Dedifferentiated amniotic fluid mesenchymal stem cell (primary cell): ENCODE measurements at regions not wholly inside any gene's neighbourhood (a gene's known extent, or its start where the extent isn't known, plus 50 kb on each side); places are given as distances from the start of the nearest gene placed in this dataset.
"Not testable (repeated sequence)": the region's sequence is repeated elsewhere in the genome, so short reads cannot be mapped to it uniquely, and the experiment has no call there.

Source experiments
- DNase-seq: peaks from one replicate; pipeline ENCODE4 v3.0.0-alpha.2; 2016; ENCODE audit errors: extremely low spot score

DNA sequence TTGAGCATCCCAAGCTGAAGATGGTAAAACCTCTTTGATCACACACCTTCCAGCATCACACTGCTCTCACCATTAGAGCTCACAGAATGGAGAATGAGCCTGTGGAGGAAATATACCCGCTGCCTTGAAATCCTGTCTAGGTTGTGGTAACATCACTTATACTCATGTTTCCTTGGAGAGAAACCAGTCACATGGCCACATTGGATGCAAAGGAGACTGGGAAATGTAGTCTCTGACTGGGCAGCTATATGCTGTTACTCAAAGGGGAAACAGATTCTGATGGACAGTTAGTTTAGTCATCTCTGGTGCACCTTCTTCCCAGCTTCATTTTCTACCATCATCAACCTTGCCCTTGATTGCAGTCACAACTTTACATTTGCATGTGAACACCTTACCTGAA is 286.3 kb downstream of the ANKRD50 start:
- DNase-seq, result no peak

DNA sequence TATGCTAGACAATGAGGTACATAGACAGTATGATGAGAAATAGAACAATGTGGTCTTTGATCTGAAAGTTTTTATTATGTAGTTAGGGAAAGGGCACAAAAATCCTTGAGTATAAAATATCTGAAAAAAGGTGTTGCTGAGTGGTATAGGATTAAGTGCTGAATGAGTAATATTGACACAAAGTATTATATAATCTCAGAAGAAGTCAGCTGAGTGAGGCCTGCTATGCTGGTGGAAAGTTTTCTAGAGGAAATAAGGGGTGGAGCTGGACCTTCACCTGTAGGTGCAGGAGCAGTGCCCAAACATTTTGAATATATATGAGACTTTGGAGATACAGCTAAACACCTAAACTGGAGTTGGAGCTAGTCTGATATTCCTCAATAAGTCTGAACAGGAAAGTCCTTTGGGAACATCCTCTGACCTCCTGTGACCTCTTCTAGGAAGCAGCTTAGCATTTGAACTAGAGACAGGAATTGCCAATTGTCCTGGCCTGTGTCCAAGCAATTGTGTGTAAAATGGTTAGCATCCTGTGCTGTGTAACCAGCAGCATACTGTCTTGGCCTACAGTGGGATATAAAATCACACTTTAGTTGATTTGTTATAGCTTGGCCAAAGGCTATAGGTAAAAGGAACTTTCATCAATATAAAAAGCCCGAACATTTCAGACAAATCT is 285.3 kb downstream of the ANKRD50 start:
- no peak for DNase-seq

DNA sequence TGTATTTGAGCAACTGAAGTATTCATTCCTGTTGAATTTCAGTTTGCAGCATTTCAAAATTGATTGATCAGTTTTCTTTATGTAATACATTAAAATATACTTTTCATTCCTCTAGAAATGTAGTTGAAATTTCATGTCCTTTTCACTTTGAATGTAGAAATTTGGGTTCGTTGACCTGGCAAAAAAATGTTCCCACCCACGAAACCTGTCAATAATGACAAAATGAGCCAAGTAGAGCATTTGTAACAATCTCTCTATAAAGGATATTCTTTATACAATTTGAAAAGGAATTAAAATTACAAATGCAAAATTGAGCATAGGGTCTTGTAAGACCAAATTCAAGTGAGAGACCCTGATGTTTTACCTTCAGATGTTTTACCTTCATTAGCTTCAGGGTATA is 283.9 kb downstream of the ANKRD50 start:
- no peak for DNase-seq

DNA sequence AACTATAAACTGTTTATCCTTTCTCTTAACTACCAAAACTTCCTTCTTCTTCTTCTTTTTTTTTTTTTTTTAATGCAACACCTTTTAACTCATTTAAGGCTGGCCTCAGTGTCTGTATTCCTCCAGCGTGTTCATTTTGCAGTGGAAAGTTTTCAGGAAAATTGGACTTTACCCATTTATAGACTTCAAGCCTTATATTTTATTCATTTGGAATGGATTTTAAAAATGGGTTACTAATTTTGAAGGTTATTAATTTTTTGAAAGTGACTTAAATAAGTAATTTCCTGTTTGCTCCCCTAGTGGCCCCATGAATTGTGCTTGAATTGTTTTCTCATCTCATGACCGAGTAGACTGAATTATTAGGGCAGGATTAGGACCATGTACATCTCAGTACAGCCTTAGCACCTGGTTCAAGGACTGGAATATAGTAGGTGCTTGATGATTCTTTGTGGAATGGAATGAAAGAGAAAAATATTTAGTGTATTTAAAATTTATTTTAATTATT is 282.7 kb downstream of the ANKRD50 start:
- DNase-seq, result no peak

DNA sequence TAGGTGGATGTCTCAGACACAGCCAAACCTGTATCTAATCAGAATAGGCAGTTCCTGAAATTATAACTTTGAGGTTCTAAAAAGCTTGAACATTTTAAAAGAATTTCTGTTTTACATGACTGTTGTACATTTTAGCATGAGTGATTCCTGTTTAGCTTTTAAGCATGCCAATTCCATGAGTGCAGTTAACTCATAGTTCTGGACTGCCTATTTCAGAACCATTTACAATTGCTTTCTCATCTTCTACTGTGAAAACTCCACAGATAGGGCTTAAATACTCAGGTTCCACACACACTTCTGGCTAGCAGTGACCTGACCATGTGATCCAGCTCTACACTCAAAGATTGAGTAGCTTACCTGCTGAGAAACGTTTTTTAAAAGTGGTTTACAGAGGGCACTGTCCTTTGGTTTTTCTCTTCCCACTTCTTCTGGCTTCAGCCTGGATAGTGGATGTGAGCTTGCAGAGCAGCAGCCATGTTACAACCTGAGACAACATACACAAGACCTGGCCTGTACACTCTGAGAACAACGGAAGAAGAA is 280.8 kb downstream of the ANKRD50 start:
- DNase-seq, result no peak

DNA sequence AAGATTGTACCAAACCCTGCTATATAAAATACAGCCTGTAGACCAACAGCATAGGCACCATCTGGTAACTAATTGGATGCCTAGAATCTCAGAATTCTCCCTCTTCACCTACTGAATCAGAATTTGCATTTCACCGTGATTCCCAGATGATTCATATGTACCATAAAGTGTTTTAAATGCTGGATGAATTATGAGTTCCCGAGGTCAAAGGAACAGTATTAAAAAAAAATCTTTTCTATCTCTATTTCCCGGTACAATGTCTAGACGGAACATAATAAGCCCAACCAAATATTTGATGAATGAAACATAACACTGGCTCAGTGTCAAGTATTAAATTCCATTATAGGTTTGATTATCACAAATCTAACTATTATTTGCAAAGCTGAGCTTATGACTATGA is 280.0 kb downstream of the ANKRD50 start:
- no peak for DNase-seq

DNA sequence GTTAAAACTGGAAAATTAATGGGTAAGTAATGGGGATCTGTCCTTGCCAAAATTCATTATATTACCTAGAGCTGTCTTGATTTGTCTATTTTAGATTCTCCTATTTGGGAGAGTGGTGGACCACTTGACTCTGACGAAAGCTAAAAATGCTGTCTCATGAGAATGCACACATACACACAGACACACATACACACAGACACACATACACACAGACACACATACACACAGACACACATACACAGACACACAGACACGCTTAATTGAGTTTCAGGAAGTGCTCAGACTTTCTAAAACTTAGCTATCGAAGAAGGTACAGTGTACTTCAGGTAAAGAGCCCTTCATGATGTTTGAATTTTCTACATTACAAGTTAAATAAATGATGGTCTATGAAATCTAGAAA is 279.5 kb downstream of the ANKRD50 start:
- no peak for DNase-seq

DNA sequence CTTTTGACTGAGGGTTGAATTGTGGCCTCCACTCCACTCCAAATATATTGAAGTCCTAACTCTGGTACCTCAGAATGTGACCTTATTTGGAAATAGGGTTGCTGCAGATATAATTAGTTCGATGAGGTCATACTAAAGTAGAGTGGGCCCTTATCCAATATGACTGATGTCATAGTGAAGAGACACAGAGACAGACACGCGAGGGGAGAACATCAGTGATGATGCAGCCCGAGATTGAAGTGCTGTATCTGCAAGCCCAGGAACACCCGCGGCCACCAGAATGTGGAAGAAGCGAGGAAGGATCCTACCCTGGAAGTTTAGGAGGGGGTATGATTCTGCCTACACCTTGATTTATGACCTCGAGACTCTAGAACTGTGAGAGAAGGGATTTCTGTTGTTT is 279.0 kb downstream of the ANKRD50 start:
- no peak for DNase-seq

DNA sequence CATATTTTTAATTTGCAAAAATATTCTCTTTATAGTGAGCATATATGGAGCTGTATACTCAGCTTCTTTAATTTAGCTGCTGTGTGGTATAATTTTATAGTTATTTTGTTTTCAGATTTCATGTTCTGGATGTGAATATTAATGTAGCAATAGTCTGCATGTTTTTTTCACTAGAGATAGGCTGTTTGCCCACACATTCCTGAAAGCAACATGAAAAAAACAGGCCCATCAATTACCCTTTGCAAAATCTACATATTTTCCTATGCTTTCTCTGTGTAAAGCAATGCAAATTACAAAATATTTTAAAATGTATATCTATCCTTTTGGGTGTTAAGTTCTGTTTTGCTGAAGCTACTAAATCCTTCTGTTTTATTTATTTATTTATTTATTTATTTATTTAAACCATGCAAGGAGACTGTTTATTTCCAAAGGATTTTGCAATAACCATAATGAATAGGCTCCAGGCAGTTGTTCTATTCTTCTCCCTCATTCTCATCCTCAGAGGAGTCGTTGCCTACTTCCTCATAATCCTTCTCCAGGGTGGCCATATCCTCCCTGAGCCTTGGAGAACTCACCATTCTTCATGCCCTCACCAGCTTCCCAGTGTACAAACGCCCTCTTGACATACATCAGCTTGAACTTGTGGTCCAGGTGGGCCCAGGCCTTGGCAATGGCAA is 277.1 kb downstream of the ANKRD50 start:
- DNase-seq, result no peak

DNA sequence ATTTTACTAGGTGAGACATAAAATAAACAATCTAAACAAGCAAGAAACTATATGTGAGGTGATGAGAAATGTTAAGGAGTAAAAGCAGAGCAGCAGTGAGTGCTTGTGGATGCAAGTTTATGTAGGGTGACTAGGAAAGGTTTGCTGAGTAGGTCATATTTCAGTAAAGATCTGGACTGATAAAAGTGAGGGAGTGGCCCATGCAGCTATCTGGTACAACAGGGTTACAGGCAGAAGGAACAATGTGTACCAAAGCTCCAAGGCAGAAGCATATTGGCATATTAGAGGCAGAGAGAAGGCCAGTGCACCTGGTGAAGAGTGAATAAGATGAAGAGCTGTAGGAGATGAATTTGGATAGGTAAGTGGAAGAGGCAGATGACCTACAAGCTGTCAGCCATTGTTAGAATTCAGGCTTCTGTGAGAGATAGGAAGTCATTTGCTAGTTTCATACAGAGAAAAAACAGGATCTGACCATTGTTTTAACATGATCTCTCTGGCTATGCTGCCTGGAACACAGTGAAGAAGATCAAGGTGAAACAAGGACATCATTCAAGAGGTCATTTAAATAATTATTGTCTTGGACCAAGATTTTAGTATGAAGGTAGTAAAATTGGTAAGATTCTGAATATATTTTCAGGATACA is 274.6 kb downstream of the ANKRD50 start:
- no peak for DNase-seq

DNA sequence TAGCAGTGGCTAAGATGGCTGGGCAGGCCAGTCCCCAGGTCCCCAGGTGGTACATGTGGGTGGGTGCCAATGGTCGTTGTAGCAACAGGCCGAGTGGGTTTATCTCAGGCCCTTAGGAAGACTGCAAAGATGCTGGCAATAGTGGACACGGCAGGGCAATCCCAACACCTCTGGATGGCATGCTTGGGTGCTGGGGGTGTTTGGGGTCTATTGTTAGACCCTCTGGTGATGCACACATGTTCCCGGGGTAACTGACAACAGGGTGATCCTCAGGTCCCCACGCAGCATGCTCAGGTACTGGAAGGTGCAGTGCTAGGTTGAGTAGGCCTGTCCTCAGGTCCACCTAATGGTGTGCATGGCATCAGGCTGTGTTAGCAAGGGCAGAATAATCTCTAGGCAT is 267.5 kb downstream of the ANKRD50 start:
- DNase-seq, result no peak

DNA sequence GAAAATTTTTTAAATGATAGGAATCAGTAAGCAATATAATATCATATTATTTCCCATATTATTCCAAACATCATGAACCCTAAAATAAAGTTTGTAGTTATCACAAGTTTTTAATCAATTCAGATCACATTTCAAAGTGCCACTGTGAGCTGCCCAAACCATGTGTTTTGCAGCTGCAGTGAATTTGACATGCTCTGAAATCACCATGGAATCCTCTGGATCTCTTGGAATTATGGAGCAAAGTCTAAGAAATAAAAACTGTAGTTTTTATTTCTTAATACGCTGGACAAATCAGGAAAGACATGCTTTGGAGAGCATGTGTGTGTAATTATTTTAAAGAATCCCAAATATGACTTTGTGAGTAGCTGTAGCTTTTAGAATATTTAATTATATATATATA is 262.7 kb downstream of the ANKRD50 start:
- DNase-seq, result no peak

DNA sequence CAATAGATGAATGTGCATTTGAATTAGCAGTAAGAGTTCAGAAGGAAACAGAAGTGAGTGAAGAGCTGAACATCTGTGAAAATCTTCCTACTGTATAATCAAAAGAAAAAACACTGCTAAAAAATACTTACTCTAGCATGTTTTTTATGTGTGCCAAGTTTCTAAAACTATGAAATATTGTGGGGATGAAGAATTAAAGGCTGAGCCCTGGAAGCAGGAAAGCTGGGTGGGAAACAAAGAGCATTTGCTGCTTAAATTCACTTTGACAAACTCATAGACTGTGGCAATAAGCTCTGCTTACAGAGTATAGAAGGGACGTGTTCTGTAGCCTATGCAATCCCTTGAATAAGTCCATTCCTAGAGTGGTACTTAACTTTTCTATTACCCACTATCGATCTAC is 261.7 kb downstream of the ANKRD50 start:
- no peak for DNase-seq

DNA sequence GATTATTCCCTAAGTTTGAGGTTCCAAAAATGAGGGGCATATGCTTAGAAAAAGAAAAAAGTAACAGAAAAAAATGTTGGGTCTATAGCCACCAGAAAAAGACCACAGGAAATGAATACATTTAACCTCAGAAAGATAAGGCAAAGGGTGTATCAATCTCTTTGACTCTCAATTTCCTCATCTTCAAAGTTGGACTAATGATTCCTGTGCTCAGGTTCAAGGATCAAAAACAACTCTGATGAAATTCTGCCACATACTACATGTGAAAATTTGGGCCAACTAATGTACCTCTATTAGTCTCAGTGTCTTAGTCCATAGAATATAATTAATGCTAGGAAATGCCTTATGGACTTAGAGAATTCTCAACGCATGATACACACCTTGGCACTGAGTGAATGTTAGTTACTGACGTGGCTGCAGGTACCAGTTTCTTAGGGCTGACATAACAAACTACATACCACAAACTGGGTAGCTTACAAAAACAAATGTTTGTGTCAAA is 257.7 kb downstream of the ANKRD50 start:
- DNase-seq, result no peak

DNA sequence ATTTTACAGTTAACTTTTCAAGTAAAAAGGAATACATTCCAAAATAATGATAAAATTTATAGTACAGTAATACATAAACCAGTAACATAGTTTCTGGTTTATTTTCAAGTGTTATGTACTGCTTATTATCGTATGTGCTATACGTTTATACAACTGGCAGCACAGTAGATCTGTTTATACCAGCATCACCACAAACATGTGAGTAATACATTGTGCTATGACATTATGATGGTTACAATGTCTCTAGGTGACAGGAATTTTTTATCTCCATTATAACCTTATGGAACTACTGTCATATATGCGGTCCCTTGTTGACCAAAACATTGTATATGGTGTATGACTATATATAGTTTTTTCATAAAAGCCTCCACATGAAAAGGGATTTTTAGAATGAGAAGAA is 256.9 kb downstream of the ANKRD50 start:
- DNase-seq, result no peak

DNA sequence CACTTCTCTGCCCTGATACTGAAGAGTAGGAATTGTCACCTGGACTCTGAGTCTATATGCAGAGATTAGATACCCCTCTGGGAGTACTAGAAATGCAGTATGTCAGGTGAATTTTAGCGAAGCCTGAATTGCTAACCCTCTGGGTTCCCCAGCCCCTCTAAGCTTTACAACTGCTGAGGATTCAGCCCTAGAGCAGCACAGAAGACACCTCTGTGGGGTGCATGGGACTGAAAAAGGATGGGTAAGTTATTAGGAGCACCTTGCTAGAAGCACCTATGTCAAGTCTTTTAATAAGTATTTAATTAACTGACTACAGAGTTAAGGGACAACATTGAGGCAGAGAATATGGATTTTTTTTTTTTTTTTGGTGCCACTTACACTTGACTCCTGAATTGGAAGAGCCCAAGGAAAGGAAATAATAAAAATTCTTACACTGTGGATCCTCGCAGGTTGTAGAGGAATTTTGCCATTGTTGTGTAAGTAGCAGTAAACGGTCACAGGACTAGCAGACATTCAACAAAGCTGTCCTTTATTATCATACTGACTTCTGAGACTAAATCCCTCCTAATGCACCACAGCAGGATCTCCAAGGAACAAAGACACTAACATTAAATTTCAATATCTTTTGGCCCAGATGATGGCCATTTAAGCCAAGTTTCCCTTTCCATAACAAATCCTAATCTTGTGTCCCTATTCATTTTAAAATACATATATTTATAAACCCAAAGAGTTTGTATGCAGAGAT is 253.2 kb downstream of the ANKRD50 start:
- DNase-seq, result no peak

DNA sequence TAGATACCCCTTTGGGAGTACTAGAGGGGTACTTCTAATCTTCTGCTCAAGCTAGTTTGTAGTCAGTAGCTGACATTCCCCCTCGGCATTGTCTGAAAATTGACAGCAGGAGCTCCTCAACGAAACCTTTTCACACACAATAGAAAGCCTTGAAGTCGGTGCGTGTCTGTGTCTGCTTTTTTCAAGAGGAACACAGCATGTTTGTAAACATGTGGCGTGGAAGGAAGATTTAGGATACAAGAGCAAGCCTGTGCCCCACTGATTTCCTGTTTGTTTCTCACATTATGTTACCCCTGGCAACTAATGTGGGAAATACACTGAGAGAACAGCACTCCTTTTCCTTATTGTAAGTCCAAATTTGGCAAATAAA is 252.6 kb downstream of the ANKRD50 start:
- DNase-seq, result no peak

DNA sequence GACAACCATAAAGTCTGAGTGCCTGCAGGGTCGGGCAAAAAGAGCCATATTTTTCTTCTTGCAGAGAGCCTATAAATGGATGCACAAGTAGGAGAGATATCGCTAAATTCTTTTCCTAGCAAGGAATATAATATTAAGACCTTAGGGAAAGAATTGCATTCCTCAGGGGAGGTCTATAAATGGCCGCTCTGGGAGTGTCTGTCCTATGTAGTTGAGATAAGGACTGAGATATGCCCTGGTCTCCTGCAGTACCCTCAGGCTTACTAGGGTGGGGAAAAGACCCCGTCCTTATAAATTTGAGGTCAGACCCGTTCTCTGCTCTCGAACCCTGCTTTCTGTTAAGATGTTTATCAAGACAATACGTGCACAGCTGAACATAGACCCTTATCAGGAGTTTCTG is 250.9 kb downstream of the ANKRD50 start:
- DNase-seq, result not testable (repeated sequence)

DNA sequence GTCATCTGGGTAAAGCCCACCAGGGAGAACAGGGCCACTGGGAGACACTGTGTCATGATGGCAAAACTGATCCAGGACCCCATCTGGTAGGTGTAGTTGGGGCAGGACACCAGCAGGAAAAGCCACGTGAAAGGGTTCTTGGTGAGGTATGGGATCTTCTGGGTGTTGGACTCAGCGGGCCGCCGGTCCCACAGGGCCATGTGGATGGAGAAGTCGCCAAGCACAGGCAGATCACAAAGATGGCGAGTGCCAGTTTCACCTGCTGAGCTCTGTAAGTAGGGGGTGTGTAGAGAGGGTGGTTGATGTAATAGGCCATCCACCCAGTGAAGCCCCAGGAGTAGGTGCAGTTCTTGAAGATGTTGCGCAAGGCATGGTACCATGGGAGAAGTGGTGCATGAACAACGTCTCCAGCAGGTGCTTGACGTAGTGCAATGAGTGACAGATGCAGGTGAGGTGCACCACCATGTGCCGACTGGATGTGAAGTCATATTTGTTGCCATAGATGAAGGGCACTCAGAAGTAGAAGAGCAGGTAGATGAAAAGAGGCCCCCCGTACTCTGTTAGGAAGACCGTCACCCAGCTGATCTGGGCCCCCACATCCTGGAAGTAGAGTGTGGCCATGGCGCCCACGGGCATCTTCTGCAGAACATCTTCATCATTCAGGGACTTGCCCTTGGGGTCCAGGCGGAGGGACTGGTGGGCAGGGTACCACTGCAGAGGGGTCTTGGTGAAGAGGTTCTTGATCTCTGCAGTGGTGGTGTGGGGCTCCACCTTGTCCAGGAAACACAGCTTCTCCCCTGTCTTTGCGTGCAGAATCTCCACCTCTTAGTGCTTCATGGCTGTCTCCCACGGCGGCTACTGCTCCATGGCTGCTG is 249.3 kb downstream of the ANKRD50 start:
- no peak for DNase-seq

DNA sequence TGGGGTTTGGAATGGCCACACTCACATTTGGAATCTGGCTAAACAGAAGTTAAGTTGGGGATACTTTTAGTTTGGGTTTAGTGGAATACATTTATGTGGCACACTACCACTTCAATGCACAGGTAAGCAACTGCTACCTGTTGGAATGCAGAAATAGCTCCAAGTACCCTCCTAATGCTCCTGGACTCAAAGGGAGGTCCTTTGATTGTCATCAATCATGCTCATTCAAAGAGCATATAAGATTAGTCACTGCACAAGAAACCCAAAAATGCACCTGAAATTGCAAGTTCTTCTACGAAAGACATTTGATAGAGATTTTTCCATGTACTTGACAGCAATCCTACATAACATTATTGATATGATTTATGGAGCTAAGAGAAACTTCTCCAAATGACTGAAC is 247.7 kb downstream of the ANKRD50 start:
- no peak for DNase-seq

DNA sequence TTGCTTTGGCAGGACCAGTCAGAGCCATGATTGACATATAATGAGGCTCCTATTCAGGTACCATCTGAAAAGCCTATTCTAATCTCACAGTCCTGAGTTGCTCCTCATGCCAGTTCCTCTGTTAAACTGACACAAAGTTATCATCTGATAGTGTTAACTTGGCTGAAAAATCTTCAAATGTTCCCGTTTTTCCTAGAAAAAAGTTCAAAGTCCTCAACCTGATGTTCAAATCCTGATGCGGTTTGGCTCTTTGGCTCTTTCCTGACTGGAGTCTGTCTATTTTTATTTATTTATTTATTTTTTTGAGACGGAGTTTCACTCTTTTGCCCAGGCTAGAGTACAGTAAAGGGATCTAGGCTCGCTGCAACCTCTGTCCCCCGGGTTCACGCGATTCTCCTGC is 244.2 kb downstream of the ANKRD50 start:
- DNase-seq, result no peak
